ENCODE measurements at regions not wholly inside any gene's neighbourhood (a gene's known extent, or its start where the extent isn't known, plus 50 kb on each side); places are given as distances from the start of the nearest gene placed in this dataset.
A peak's percentile ranks its signal among the peaks of the same experiment; 100 is the strongest.

DNA sequence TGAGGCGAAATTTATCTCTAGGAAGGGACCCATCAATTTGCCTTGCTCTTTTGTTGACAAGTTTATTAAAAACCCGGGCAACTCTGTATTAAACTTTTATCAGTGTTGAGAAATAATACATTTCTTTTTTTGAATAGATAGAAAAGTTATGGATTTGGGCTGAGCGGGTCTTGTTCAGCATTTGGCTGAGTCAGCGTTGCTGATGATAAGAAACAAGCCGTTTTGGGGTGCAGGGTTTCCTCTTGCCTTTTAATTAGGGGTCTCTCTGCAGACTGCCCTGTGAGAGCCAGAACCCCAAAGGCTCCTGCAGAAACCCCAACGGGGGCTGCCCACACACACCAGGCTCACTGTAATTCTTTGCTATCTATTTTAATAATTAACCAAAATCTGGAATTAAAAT, 82.1 kb upstream of the SLCO4A1 start:
- Mint-ChIP-seq H3K27me3 (ENCODE audit: low read depth) (peaks cover 55% of the 10 kb centered on the region), H3K4me1 (peaks cover 39% of the 10 kb centered on the region), H3K4me3 (no peak overlapping the region), H3K36me3 (ENCODE audit: low read depth) (no peaks in the 10 kb centered on the region), H3K9me3 (no peaks in the 10 kb centered on the region), H3K27ac (no peak overlapping the region)
- TF ChIP-seq, protein P1, sequence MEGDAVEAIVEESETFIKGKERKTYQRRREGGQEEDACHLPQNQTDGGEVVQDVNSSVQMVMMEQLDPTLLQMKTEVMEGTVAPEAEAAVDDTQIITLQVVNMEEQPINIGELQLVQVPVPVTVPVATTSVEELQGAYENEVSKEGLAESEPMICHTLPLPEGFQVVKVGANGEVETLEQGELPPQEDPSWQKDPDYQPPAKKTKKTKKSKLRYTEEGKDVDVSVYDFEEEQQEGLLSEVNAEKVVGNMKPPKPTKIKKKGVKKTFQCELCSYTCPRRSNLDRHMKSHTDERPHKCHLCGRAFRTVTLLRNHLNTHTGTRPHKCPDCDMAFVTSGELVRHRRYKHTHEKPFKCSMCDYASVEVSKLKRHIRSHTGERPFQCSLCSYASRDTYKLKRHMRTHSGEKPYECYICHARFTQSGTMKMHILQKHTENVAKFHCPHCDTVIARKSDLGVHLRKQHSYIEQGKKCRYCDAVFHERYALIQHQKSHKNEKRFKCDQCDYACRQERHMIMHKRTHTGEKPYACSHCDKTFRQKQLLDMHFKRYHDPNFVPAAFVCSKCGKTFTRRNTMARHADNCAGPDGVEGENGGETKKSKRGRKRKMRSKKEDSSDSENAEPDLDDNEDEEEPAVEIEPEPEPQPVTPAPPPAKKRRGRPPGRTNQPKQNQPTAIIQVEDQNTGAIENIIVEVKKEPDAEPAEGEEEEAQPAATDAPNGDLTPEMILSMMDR (IDR thresholded peaks at IDR 0.05; ENCODE audit: unreplicated experiment in 3 of 3), result no peak

DNA sequence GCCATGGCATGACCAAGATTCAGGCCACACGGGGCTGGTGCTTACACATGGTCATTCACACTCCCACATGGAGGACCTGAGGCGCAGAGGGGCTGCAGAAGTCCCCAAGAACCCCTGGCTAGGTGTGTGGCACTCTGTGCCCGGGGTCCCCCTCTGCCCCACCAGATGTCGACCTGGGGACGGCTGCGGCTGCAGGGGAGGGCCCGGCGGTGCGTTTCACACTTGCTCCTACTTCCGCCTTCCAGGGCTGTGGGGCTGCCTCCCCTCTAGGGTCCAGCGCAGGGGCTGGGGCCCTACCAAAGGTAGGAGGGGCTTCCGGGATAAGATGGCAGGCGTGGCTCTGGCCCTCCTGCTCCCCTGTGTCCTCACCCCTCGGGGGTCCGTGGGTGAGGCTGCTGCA, 81.1 kb upstream of the SLCO4A1 start:
- Mint-ChIP-seq H3K36me3 (ENCODE audit: low read depth) (no peaks in the 10 kb centered on the region), H3K27ac (no peak overlapping the region), H3K4me3 (peak overlapping the region in 1 of 3 experiments; percentile 20), H3K27me3 (ENCODE audit: low read depth) (peaks cover 50% of the 10 kb centered on the region), H3K4me1 (peaks cover 35% of the 10 kb centered on the region), H3K9me3 (no peaks in the 10 kb centered on the region)
- TF ChIP-seq, protein P1 (IDR thresholded peaks at IDR 0.05; ENCODE audit: unreplicated experiment in 3 of 3), result no peak

DNA sequence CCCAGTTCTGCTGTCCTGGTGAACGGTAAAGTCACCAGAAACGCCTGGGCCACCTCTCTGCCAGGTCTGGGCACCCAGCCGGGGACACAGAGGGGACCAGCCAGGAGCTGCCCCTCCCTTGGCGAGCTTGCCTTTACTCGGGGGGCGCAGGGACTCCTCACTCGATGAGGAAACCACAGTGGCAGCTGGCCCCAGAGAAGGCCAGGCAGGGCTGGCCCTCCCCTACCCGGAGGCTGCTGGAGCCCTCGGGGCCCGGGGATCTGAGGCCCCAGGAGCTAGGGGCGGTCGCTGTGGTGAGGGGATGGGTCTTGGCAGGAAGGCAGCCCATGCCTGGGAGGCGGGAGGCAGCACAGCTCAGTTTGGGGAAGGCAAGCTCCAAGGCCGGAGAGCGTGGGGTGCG, 80.4 kb upstream of the SLCO4A1 start:
- Mint-ChIP-seq H3K27ac (no peak overlapping the region), H3K27me3 (ENCODE audit: low read depth) (peaks cover 44% of the 10 kb centered on the region), H3K9me3 (no peaks in the 10 kb centered on the region), H3K4me1 (peaks cover 32% of the 10 kb centered on the region), H3K36me3 (ENCODE audit: low read depth) (no peaks in the 10 kb centered on the region), H3K4me3 (no peak overlapping the region)
- TF ChIP-seq, protein P1 (IDR thresholded peaks at IDR 0.05; ENCODE audit: unreplicated experiment in 3 of 3), result no peak

DNA sequence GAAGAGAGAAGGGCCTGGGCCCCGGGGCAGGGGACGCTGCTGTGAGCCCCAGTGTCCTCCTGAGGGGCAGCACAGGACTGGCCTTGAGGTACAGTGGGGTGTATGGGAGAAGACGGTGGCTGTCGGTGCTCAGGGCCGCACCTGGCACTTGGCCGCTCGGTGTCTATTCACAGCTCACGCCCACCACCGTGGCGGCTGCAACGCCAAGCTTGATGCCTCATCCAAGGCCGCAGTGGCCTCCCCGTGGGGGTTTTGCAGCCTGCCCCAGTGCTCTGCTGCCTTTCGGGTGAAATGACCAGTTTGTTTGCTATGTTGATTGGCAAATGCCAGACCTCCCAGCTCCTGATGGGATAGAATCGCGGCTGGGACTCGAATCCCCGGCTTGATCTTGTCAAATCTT, 79.5 kb upstream of the SLCO4A1 start:
- TF ChIP-seq, protein P1 (IDR thresholded peaks at IDR 0.05; ENCODE audit: unreplicated experiment in 3 of 3), result no peak
- no peak overlapping the region for H3K27ac Mint-ChIP-seq
- no peaks in the 10 kb centered on the region for H3K9me3 Mint-ChIP-seq

DNA sequence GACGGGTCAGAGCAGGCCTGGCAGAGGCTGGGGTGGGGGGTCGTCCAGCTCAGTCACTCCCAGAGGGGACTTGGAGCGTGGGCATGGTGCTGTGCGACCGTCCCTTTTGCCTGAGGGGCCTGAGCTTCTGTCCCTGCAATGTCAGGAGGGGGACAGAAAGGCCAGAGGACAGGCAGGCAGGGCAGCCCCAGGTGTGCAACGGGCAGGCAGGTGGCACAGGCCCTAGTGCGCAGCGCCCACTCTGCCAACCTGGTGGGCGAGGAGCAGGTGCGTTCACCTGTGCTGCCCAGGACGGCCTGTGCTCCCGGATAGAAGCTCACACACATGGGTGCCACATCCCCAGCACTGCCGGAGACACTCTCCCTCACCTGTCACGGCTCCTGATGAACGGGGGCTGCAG, 78.7 kb upstream of the SLCO4A1 start:
- no peaks in the 10 kb centered on the region for H3K9me3 Mint-ChIP-seq
- TF ChIP-seq, protein P1 (IDR thresholded peaks at IDR 0.05; ENCODE audit: unreplicated experiment in 3 of 3), result no peak
- no peak overlapping the region for H3K27ac Mint-ChIP-seq
- no peak overlapping the region for H3K4me3 Mint-ChIP-seq
- no peaks in the 10 kb centered on the region for H3K36me3 Mint-ChIP-seq (ENCODE audit: low read depth)
- H3K4me1 Mint-ChIP-seq, result peaks cover 31% of the 10 kb centered on the region
- H3K27me3 Mint-ChIP-seq (ENCODE audit: low read depth), result peaks cover 37% of the 10 kb centered on the region

More for the DNA sequence above, 79.5 kb upstream of the SLCO4A1 start:
- Mint-ChIP-seq H3K27me3 (ENCODE audit: low read depth) (peaks cover 43% of the 10 kb centered on the region), H3K4me3 (no peak overlapping the region), H3K36me3 (ENCODE audit: low read depth) (no peaks in the 10 kb centered on the region), H3K4me1 (peaks cover 36% of the 10 kb centered on the region)

DNA sequence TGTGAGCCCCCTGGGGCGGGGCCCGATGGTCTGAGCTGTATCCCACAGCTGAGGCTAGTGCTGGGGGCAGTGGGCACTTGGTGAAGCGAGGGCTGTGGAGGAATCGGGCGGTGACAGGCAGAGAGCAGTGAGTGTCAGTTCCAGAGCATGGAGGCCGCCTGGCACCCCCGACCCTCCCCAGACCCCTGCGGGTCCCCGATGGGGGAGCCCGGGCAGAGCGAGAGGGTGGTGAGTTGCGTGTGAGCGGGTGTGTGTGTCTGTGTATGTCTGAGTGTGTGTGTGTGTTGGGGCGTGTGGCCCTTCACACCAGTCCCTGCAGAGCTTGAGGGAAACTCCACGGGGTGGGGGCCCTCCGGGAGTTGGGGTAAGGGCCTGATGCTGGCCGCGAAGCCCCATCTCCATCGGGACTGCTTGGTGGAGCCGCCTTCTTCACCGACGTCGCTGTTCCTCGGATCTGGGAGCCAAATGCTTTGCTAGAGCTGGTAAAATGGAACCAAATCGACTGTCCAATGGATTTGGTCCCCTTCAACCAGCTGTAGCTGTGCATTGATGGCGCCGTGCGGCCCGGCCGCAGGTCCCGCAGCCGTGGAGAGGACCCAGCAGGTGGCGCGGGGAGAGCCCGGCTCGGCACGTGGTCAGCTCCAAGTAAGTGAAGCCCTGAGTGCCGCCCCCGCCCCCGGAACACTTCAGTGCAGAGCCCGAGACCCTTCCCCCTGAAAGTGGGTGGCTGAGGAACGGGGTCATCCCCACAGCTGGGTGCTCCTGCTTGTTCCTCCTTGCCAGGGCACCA, 77.7 kb upstream of the SLCO4A1 start:
- peaks cover 27% of the 10 kb centered on the region for H3K4me1 Mint-ChIP-seq
- TF ChIP-seq, protein P1 (IDR thresholded peaks at IDR 0.05; ENCODE audit: unreplicated experiment in 3 of 3), result no peak
- H3K27me3 Mint-ChIP-seq (ENCODE audit: low read depth), result peaks cover 39% of the 10 kb centered on the region
- no peaks in the 10 kb centered on the region for H3K36me3 Mint-ChIP-seq (ENCODE audit: low read depth)
- no peak overlapping the region for H3K27ac Mint-ChIP-seq
- H3K9me3 Mint-ChIP-seq, result no peaks in the 10 kb centered on the region
- no peak overlapping the region for H3K4me3 Mint-ChIP-seq

All from nephron (organoid).